ENCODE measurements at regions not wholly inside any gene's neighbourhood (a gene's known extent, or its start where the extent isn't known, plus 50 kb on each side); places are given as distances from the start of the nearest gene placed in this dataset.

DNA sequence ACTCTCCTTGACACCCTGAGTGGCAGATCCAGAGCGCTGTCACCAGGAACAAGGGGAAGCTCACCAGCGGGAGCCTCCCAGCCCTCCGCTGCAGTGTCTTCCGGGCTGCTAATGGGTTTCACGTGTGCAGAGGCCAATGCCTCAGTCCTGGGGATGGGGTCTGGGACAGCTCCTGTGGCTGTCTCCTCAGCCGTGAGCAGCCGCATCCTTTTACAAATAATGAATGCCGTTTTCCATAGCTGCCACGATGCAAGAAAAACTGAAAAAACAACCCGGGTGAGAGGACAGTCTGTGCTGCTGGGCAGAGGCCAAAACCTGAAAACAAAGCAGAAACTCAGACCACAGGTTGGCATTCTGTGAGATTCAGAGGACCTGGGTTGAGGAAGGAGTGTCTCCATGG, 212.2 kb upstream of the RAB4A start:
- Mint-ChIP-seq H3K9me3 (no peaks in the 10 kb centered on the region), H3K4me1 (ENCODE audit: low read depth) (no peaks in the 10 kb centered on the region), H3K27me3 (ENCODE audit: low read depth) (peaks cover 9% of the 10 kb centered on the region), H3K4me3 (ENCODE audit: low read depth) (no peak overlapping the region), H3K27ac (no peak overlapping the region), H3K36me3 (ENCODE audit: low read depth) (no peaks in the 10 kb centered on the region)
- no peak for DNase-seq (ENCODE audit: low spot score)
- intact Hi-C loops (cut with micrococcal nuclease): no loop called here

DNA sequence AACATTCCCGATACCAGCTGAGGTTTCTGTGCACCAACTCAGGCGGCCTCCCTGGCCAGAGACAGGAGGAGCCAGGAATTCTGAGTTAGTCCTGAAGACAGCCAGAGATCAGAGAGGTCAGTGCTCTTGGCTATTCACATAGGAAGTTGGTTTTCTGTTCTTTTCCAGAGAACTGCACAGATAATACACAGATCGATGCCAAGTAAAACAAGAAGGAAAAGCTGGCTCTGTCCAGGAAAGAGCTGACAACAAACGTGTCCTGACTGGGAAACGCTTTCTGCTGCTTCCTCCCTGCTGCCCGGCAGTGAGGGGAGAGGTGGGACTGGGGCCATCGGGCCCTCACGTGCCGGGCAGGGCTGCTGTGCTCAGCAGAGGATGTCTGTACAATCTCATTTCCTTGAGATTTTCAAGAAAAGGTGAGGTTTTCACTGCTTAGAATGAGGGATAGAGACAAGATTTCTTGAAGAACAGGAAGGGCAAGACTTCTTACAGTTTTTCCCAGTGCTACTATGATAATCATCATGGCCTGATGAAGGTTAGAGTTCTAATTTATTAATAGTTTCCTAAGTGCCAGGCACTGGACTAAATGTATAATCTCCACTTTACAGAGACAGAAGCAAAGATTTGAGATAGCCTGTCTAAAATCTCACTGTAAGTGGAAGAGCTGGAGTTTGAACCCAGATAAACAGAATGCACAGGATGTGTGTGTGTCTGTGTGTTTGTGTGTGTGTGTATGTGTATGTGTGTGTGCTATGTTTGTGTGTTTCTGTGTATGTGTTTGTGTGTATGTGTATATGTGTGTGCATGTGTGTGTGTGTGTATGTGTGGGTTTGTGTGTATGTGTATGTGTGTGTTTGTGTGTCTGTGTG, 211.0 kb upstream of the RAB4A start:
- H3K9me3 Mint-ChIP-seq: no peaks in the 10 kb centered on the region
- DNase-seq (ENCODE audit: low spot score): no peak
- H3K27ac Mint-ChIP-seq: no peak overlapping the region
- intact Hi-C loops (cut with micrococcal nuclease): no loop called here
- peaks cover 13% of the 10 kb centered on the region for H3K27me3 Mint-ChIP-seq (ENCODE audit: low read depth)
- H3K36me3 Mint-ChIP-seq (ENCODE audit: low read depth): no peaks in the 10 kb centered on the region
- H3K4me1 Mint-ChIP-seq (ENCODE audit: low read depth): no peaks in the 10 kb centered on the region
- no peak overlapping the region for H3K4me3 Mint-ChIP-seq (ENCODE audit: low read depth)

- no peak overlapping the region for H3K4me3 Mint-ChIP-seq (ENCODE audit: low read depth)
- H3K27me3 Mint-ChIP-seq (ENCODE audit: low read depth): peaks cover 7% of the 10 kb centered on the region
- H3K4me1 Mint-ChIP-seq (ENCODE audit: low read depth): no peaks in the 10 kb centered on the region
- no peaks in the 10 kb centered on the region for H3K36me3 Mint-ChIP-seq (ENCODE audit: low read depth)
- H3K27ac Mint-ChIP-seq: no peak overlapping the region
- no peak for DNase-seq (ENCODE audit: low spot score)
- intact Hi-C loops (cut with micrococcal nuclease): no loop called here
- no peaks in the 10 kb centered on the region for H3K9me3 Mint-ChIP-seq
These were observed 208.8 kb upstream of the RAB4A start for GRCh38 chr1:229062135-229062534.

DNA sequence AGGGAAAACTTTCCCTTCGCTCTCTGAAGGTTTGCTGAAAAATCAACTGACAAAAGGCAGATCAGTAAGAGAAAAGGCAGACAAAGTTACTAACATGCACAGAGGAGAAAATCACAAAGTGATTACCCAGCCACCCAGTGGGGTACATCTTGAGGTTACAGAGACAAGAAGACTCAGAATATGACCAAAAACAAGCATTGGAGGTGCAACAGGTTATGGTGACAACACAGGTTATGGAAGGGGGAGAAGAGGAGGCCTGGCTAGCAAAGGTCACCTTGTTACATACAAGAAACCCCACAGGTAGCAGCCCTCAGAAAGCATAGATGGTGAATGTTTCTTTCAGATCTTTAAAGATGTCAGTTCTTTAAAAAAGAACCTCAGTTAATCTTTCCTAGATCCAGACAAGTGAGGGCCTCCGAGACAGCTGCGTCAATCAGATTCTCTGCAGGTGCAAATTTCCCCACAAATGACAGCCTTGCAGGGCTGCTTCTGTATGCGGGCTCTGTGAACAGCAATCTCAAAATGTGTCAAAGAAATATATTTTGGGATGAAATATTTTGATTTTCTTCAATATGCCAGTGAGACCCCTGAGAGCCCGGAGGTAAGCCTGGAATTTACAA, 207.6 kb upstream of the RAB4A start:
- Mint-ChIP-seq H3K36me3 (ENCODE audit: low read depth) (no peaks in the 10 kb centered on the region), H3K4me1 (ENCODE audit: low read depth) (peaks cover 3% of the 10 kb centered on the region), H3K27ac (no peak overlapping the region), H3K4me3 (ENCODE audit: low read depth) (no peak overlapping the region), H3K9me3 (no peaks in the 10 kb centered on the region), H3K27me3 (ENCODE audit: low read depth) (peaks cover 11% of the 10 kb centered on the region)
- intact Hi-C loops (cut with micrococcal nuclease): no loop called here
- no peak for DNase-seq (ENCODE audit: low spot score)

GRCh38 chr1:229064320-229065168, 206.4 kb upstream of the RAB4A start:
- no peak overlapping the region for H3K4me3 Mint-ChIP-seq (ENCODE audit: low read depth)

GRCh38 chr1:229065613-229066012, 205.3 kb upstream of the RAB4A start:
- no peaks in the 10 kb centered on the region for H3K9me3 Mint-ChIP-seq
- no peak overlapping the region for H3K27ac Mint-ChIP-seq
- no peak overlapping the region for H3K4me3 Mint-ChIP-seq (ENCODE audit: low read depth)
- intact Hi-C loops (cut with micrococcal nuclease): no loop called here
- peaks cover 10% of the 10 kb centered on the region for H3K27me3 Mint-ChIP-seq (ENCODE audit: low read depth)
- H3K36me3 Mint-ChIP-seq (ENCODE audit: low read depth): no peaks in the 10 kb centered on the region
- DNase-seq (ENCODE audit: low spot score): no peak
- peaks cover 9% of the 10 kb centered on the region for H3K4me1 Mint-ChIP-seq (ENCODE audit: low read depth)

More at GRCh38 chr1:229064320-229065168, 206.4 kb upstream of the RAB4A start:
- Mint-ChIP-seq H3K36me3 (ENCODE audit: low read depth) (no peaks in the 10 kb centered on the region), H3K27me3 (ENCODE audit: low read depth) (peaks cover 12% of the 10 kb centered on the region), H3K9me3 (no peaks in the 10 kb centered on the region), H3K4me1 (ENCODE audit: low read depth) (peaks cover 9% of the 10 kb centered on the region), H3K27ac (no peak overlapping the region)
- no peak for DNase-seq (ENCODE audit: low spot score)
- intact Hi-C loops (cut with micrococcal nuclease): no loop called here

GRCh38 chr1:229066591-229066990, 204.3 kb upstream of the RAB4A start:
- no peak for DNase-seq (ENCODE audit: low spot score)
- H3K4me3 Mint-ChIP-seq (ENCODE audit: low read depth): no peak overlapping the region
- H3K27ac Mint-ChIP-seq: no peak overlapping the region
- intact Hi-C loops (cut with micrococcal nuclease): no loop called here
- H3K9me3 Mint-ChIP-seq: no peaks in the 10 kb centered on the region
- H3K36me3 Mint-ChIP-seq (ENCODE audit: low read depth): no peaks in the 10 kb centered on the region
- H3K4me1 Mint-ChIP-seq (ENCODE audit: low read depth): peaks cover 9% of the 10 kb centered on the region
- H3K27me3 Mint-ChIP-seq (ENCODE audit: low read depth): peaks cover 8% of the 10 kb centered on the region

DNA sequence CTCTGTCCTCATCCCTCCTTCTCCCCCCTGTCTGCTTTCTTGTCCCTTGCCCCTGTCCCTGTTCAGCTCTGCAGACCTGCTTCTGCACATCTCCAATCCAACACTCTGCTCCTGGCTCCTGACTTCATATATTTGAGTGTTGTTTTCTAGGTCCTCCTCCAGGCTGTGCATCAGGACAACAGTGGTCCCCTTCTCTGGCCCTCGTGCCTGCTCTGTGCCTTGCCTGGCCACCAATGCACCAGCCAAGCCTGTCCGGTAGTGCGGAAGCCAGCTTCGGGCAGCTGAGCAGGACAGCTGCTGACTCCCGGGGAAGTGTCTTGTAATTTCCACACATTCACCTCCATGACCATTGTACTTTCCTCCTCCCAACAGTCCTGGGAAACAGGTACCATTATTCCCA, 203.4 kb upstream of the RAB4A start:
- Mint-ChIP-seq H3K9me3 (no peaks in the 10 kb centered on the region), H3K27me3 (ENCODE audit: low read depth) (peaks cover 8% of the 10 kb centered on the region), H3K4me3 (ENCODE audit: low read depth) (no peak overlapping the region), H3K27ac (no peak overlapping the region), H3K36me3 (ENCODE audit: low read depth) (no peaks in the 10 kb centered on the region), H3K4me1 (ENCODE audit: low read depth) (peaks cover 9% of the 10 kb centered on the region)
- no peak for DNase-seq (ENCODE audit: low spot score)
- intact Hi-C loops (cut with micrococcal nuclease): no loop called here

GRCh38 chr1:229068270-229068987, 202.5 kb upstream of the RAB4A start:
- H3K36me3 Mint-ChIP-seq (ENCODE audit: low read depth): no peaks in the 10 kb centered on the region
- intact Hi-C loops (cut with micrococcal nuclease): no loop called here
- H3K27me3 Mint-ChIP-seq (ENCODE audit: low read depth): peaks cover 8% of the 10 kb centered on the region
- no peaks in the 10 kb centered on the region for H3K9me3 Mint-ChIP-seq
- no peak for DNase-seq (ENCODE audit: low spot score)
- H3K4me1 Mint-ChIP-seq (ENCODE audit: low read depth): peaks cover 9% of the 10 kb centered on the region
- H3K4me3 Mint-ChIP-seq (ENCODE audit: low read depth): no peak overlapping the region
- no peak overlapping the region for H3K27ac Mint-ChIP-seq

- Mint-ChIP-seq H3K27ac (no peak overlapping the region), H3K9me3 (no peaks in the 10 kb centered on the region)
These were observed 201.7 kb upstream of the RAB4A start for GRCh38 chr1:229069176-229069575.

DNA sequence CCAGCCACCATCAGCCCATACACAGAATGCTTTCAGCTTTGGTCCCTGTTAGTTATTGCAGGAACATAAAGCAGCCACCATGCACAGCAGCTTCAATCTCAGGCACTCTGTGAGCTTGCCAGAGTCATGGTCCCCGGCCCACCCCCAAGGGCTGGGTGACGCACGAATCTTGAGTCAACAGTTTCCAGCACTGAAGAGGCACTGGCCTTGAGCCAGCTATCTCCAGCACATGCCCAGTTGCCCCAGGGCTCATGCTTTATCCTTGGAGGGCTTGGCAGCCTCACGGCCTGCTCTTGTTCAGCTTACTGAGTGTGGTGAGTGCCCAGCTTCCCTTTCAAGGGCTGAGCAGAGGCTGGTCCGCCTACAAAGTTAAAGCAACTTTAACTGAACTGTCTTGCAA, 200.7 kb upstream of the RAB4A start:
- H3K36me3 Mint-ChIP-seq (ENCODE audit: low read depth): no peaks in the 10 kb centered on the region
- peaks cover 5% of the 10 kb centered on the region for H3K27me3 Mint-ChIP-seq (ENCODE audit: low read depth)
- H3K4me1 Mint-ChIP-seq (ENCODE audit: low read depth): peaks cover 9% of the 10 kb centered on the region
- no peak for DNase-seq (ENCODE audit: low spot score)
- intact Hi-C loops (cut with micrococcal nuclease): no loop called here
- no peaks in the 10 kb centered on the region for H3K9me3 Mint-ChIP-seq
- no peak overlapping the region for H3K4me3 Mint-ChIP-seq (ENCODE audit: low read depth)
- H3K27ac Mint-ChIP-seq: no peak overlapping the region

More at GRCh38 chr1:229069176-229069575, 201.7 kb upstream of the RAB4A start:
- no peaks in the 10 kb centered on the region for H3K36me3 Mint-ChIP-seq (ENCODE audit: low read depth)
- DNase-seq (ENCODE audit: low spot score): no peak
- peaks cover 8% of the 10 kb centered on the region for H3K27me3 Mint-ChIP-seq (ENCODE audit: low read depth)
- intact Hi-C loops (cut with micrococcal nuclease): no loop called here
- H3K4me1 Mint-ChIP-seq (ENCODE audit: low read depth): peaks cover 9% of the 10 kb centered on the region
- H3K4me3 Mint-ChIP-seq (ENCODE audit: low read depth): no peak overlapping the region

- Mint-ChIP-seq H3K27ac (no peak overlapping the region), H3K4me1 (ENCODE audit: low read depth) (peaks cover 6% of the 10 kb centered on the region), H3K9me3 (no peaks in the 10 kb centered on the region), H3K4me3 (ENCODE audit: low read depth) (no peak overlapping the region), H3K27me3 (ENCODE audit: low read depth) (peaks cover 5% of the 10 kb centered on the region), H3K36me3 (ENCODE audit: low read depth) (no peaks in the 10 kb centered on the region)
- DNase-seq (ENCODE audit: low spot score): no peak
- intact Hi-C loops (cut with micrococcal nuclease): no loop called here
These were observed 197.7 kb upstream of the RAB4A start for GRCh38 chr1:229073251-229073650.
